H9 (cell line): ENCODE measurements at regions not wholly inside any gene's neighbourhood (a gene's known extent, or its start where the extent isn't known, plus 50 kb on each side); places are given as distances from the start of the nearest gene placed in this dataset.

ENCODE experiments used
- DNase-seq: peaks from one replicate; pipeline ENCODE4 v3.0.0-alpha.2; 2017
- H2AFZ ChIP-seq: one replicate; pipeline ENCODE4 v1.6.1; 2013; ENCODE audit warnings: mild to moderate bottlenecking, low read length, control low read depth, moderate library complexity
- H2AK5ac ChIP-seq: 2 replicates; pipeline ENCODE4 v1.6.1; 2013; ENCODE audit warnings: low read length, control low read depth, mixed read lengths; ENCODE audit not compliant: insufficient read length
- H2BK120ac ChIP-seq: one replicate; pipeline ENCODE4 v1.6.1; 2013; ENCODE audit warnings: low read depth, mild to moderate bottlenecking, low read length, control low read depth, inconsistent platforms; ENCODE audit not compliant: poor library complexity, severe bottlenecking
- H2BK12ac ChIP-seq: 2 replicates; pipeline ENCODE4 v1.6.1; 2013; ENCODE audit warnings: low read length, control low read depth, mixed read lengths, low read depth; ENCODE audit not compliant: insufficient read length
- H2BK15ac ChIP-seq: 2 replicates; pipeline ENCODE4 v1.6.1; 2013; ENCODE audit warnings: low read depth, low read length, control low read depth
- H2BK20ac ChIP-seq: one replicate; pipeline ENCODE4 v1.6.1; 2013; ENCODE audit warnings: low read depth, mild to moderate bottlenecking, low read length, control low read depth, inconsistent platforms; ENCODE audit not compliant: poor library complexity, severe bottlenecking
- H2BK5ac ChIP-seq: 2 replicates; pipeline ENCODE4 v1.6.1; 2013; ENCODE audit warnings: low read length, control low read depth, mixed read lengths; ENCODE audit not compliant: insufficient read length
- H3K14ac ChIP-seq: 2 replicates; pipeline ENCODE4 v1.6.1; 2013; ENCODE audit warnings: low read length, control low read depth; ENCODE audit not compliant: insufficient read depth
- H3K18ac ChIP-seq: 2 replicates; pipeline ENCODE4 v1.6.1; 2013; ENCODE audit warnings: low read depth, mild to moderate bottlenecking, mixed read lengths, low read length, control low read depth; ENCODE audit not compliant: insufficient read length
- H3K23ac ChIP-seq: 2 replicates; pipeline ENCODE4 v1.6.1; 2013; ENCODE audit warnings: low read length, control low read depth, mixed read lengths, low read depth; ENCODE audit not compliant: insufficient read length
- H3K23me2 ChIP-seq: 2 replicates; pipeline ENCODE4 v1.6.1; 2013; ENCODE audit warnings: low read depth, mild to moderate bottlenecking, mixed read lengths, low read length, control low read depth; ENCODE audit not compliant: insufficient read length, poor library complexity, severe bottlenecking
- H3K27ac ChIP-seq: 2 replicates; pipeline ENCODE4 v1.5.1; 2013; ENCODE audit warnings: low read length, control low read depth, mixed read lengths, low read depth; ENCODE audit not compliant: insufficient read length
- H3K27me3 ChIP-seq: 2 replicates; pipeline ENCODE4 v1.6.1; 2013; ENCODE audit warnings: low read length, control low read depth, inconsistent platforms; ENCODE audit not compliant: insufficient read depth
- H3K4ac ChIP-seq: 2 replicates; pipeline ENCODE4 v1.6.1; 2013; ENCODE audit warnings: low read depth, mild to moderate bottlenecking, control low read depth, inconsistent platforms, low read length, moderate library complexity
- H3K4me1 ChIP-seq: 2 replicates; pipeline ENCODE4 v1.6.1; 2013; ENCODE audit warnings: low read length, control low read depth, inconsistent platforms; ENCODE audit not compliant: insufficient read depth
- H3K4me2 ChIP-seq: 2 replicates; pipeline ENCODE4 v1.6.1; 2013; ENCODE audit warnings: low read length, control low read depth, mixed read lengths; ENCODE audit not compliant: insufficient read length, insufficient read depth
- H3K56ac ChIP-seq: 2 replicates; pipeline ENCODE4 v1.6.1; 2013; ENCODE audit warnings: low read depth, mild to moderate bottlenecking, mixed read lengths, low read length, control low read depth; ENCODE audit not compliant: insufficient read length
- H3K79me1 ChIP-seq: 2 replicates; pipeline ENCODE4 v1.6.1; 2013; ENCODE audit warnings: low read depth, mild to moderate bottlenecking, moderate library complexity, low read length, control low read depth, inconsistent platforms; ENCODE audit not compliant: insufficient read depth, poor library complexity, severe bottlenecking
- H3K79me2 ChIP-seq: 2 replicates; pipeline ENCODE4 v1.6.1; 2013; ENCODE audit warnings: low read length, control low read depth, inconsistent platforms; ENCODE audit not compliant: insufficient read depth
- H3K9ac ChIP-seq: 2 replicates; pipeline ENCODE4 v1.6.1; 2013; ENCODE audit warnings: low read length, control low read depth, mixed read lengths; ENCODE audit not compliant: insufficient read length; ENCODE audit errors: extremely low read depth
- H3K9me3 ChIP-seq: one replicate; pipeline ENCODE4 v1.6.1; 2013; ENCODE audit warnings: low read depth, low read length, inconsistent platforms; ENCODE audit not compliant: control insufficient read depth
- H3T11ph ChIP-seq: one replicate; pipeline ENCODE4 v1.6.1; 2013; ENCODE audit warnings: mild to moderate bottlenecking, low read length, control low read depth, inconsistent platforms
- H4K20me1 ChIP-seq: one replicate; pipeline ENCODE4 v1.6.1; 2013; ENCODE audit not compliant: control insufficient read depth, insufficient read length, insufficient read depth
- H4K5ac ChIP-seq: 2 replicates; pipeline ENCODE4 v1.6.1; 2013; ENCODE audit warnings: low read depth, mild to moderate bottlenecking, mixed read lengths, low read length, control low read depth; ENCODE audit not compliant: insufficient read length
- H4K8ac ChIP-seq: replicated peaks from 2 replicates; pipeline ENCODE4 v1.6.1; 2013; ENCODE audit warnings: low read length, control low read depth, mixed read lengths, low read depth; ENCODE audit not compliant: insufficient read length
- H4K91ac ChIP-seq: 2 replicates; pipeline ENCODE4 v1.6.1; 2013; ENCODE audit warnings: low read depth, mild to moderate bottlenecking, moderate library complexity, mixed read lengths, low read length, control low read depth; ENCODE audit not compliant: insufficient read length
- H3K27ac Mint-ChIP-seq, 3 experiments: 2 replicates in 2 of 3; 3 replicates in 1 of 3; pipeline ENCODE4 v1.8.0; 2020 to 2021; ENCODE audit warnings: mixed read lengths in 3 of 3, mild to moderate bottlenecking in 1 of 3, moderate library complexity in 1 of 3
- H3K27me3 Mint-ChIP-seq: 2 replicates; pipeline ENCODE4 v1.8.0; 2021; ENCODE audit warnings: low read depth, mild to moderate bottlenecking, moderate library complexity, mixed read lengths
- H3K36me3 Mint-ChIP-seq, 3 experiments: 2 replicates in 2 of 3; 3 replicates in 1 of 3; pipeline ENCODE4 v1.8.0; 2020 to 2021; ENCODE audit warnings: low read depth in 3 of 3, mixed read lengths in 3 of 3; ENCODE audit not compliant: insufficient read depth in 1 of 3
- H3K4me1 Mint-ChIP-seq, 2 experiments: 2 replicates each; pipeline ENCODE4 v1.8.0; 2020; ENCODE audit warnings: mixed read lengths in 2 of 2
- H3K4me3 Mint-ChIP-seq, 2 experiments: 2 replicates in 1 of 2; 3 replicates in 1 of 2; pipeline ENCODE4 v1.8.0; 2020 to 2021; ENCODE audit warnings: mild to moderate bottlenecking in 2 of 2, mixed read lengths in 2 of 2, moderate library complexity in 1 of 2
- H3K9me3 Mint-ChIP-seq, 2 experiments: 2 replicates in 1 of 2; 3 replicates in 1 of 2; pipeline ENCODE4 v1.8.0; 2020; ENCODE audit warnings: mild to moderate bottlenecking in 2 of 2, mixed read lengths in 2 of 2, moderate library complexity in 1 of 2
- WGBS: extraction: QIAGEN DNeasy Blood & Tissue Kit; methylation state at CpG from one replicate; pipeline ENCODE4 v1.1.7; 2013; ENCODE audit warnings: missing lambda C conversion rate, low lambda C conversion rate, mixed read lengths; ENCODE audit not compliant: insufficient read length; ENCODE audit errors: extremely low coverage; 5-methylcytosine and 5-hydroxymethylcytosine counted together
- TF ChIP-seq, protein P1 (sequence below): fragments of 200-600 bp; sonication (generic); conservative IDR thresholded peaks from 3 replicates; pipeline ENCODE4 v1.8.0; 2021; ENCODE audit warnings: antibody characterized with exemption, mild to moderate bottlenecking

DNA sequence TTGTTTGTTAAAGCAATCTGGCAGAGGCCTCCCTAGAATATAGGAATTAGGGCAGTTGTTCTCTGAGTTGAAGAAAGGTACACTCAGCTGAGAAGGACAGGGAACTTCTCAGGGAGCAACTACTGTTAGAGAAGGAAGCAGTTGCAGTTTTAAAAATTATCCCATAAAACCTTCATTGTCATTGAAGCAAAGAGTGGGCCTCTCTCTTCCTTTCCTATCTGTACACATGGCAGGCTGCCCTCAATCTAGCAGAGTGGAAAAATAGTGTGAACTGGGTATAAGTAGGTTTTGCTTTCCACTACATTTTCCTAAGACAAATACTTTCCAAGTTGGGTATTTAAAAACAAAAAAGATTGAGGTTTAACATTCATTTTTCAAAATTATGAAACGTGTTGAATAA is 236.7 kb upstream of the KLF14 start:
- Histone ChIP-seq H2BK20ac (no peak overlapping the region), H3K14ac (no peak overlapping the region), H3K56ac (no peak overlapping the region), H3K27me3 (no peaks in the 10 kb centered on the region), H3K27ac (no peak overlapping the region), H4K20me1 (no peaks in the 10 kb centered on the region), H2AK5ac (no peak overlapping the region), H3K4me1 (no peaks in the 10 kb centered on the region), H3K4me2 (no peak overlapping the region), H3K79me1 (no peaks in the 10 kb centered on the region), H3K4ac (no peak overlapping the region), H2BK120ac (no peak overlapping the region), H3T11ph (no peak overlapping the region), H3K9ac (no peak overlapping the region), H4K5ac (no peak overlapping the region), H2AFZ (no peak overlapping the region), H3K18ac (no peak overlapping the region), H2BK5ac (no peak overlapping the region), H2BK15ac (no peak overlapping the region), H3K23me2 (no peaks in the 10 kb centered on the region), H2BK12ac (no peak overlapping the region), H4K8ac (no peak overlapping the region), H4K91ac (no peak overlapping the region), H3K23ac (no peak overlapping the region), H3K9me3 (no peaks in the 10 kb centered on the region), H3K79me2 (no peaks in the 10 kb centered on the region)
- Mint-ChIP-seq H3K27me3 (no peaks in the 10 kb centered on the region), H3K9me3 (peaks cover 13 to 26% of the 10 kb centered on the region in 2 experiments), H3K4me3 (no peak overlapping the region), H3K4me1 (no peaks in the 10 kb centered on the region), H3K27ac (no peak overlapping the region), H3K36me3 (peaks cover 18 to 28% (median 26%) of the 10 kb centered on the region in 3 experiments)
- DNase-seq: no peak
- TF ChIP-seq, protein P1, sequence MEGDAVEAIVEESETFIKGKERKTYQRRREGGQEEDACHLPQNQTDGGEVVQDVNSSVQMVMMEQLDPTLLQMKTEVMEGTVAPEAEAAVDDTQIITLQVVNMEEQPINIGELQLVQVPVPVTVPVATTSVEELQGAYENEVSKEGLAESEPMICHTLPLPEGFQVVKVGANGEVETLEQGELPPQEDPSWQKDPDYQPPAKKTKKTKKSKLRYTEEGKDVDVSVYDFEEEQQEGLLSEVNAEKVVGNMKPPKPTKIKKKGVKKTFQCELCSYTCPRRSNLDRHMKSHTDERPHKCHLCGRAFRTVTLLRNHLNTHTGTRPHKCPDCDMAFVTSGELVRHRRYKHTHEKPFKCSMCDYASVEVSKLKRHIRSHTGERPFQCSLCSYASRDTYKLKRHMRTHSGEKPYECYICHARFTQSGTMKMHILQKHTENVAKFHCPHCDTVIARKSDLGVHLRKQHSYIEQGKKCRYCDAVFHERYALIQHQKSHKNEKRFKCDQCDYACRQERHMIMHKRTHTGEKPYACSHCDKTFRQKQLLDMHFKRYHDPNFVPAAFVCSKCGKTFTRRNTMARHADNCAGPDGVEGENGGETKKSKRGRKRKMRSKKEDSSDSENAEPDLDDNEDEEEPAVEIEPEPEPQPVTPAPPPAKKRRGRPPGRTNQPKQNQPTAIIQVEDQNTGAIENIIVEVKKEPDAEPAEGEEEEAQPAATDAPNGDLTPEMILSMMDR: no peak
- WGBS: no CpG with 5 or more reads among the region's 1 CpG
